DOHH2 (cell line): ENCODE measurements at regions not wholly inside any gene's neighbourhood (a gene's known extent, or its start where the extent isn't known, plus 50 kb on each side); places are given as distances from the start of the nearest gene placed in this dataset.

ENCODE experiments used
- EZH2phosphoT487 ChIP-seq: fragments of 200-600 bp; sonication (generic); IDR thresholded peaks from 2 replicates; pipeline ENCODE4 v1.6.1; 2017; ENCODE audit warnings: borderline replicate concordance, mild to moderate bottlenecking, antibody characterized with exemption, low read length, moderate library complexity, mixed read lengths
- TF ChIP-seq, protein P1 (sequence below): fragments of 200-600 bp; sonication (generic); IDR thresholded peaks from one replicate; pipeline ENCODE4 v1.5.1; 2014; ENCODE audit warnings: antibody characterized with exemption, mild to moderate bottlenecking, low read depth, low read length; ENCODE audit not compliant: poor library complexity, severe bottlenecking

DNA sequence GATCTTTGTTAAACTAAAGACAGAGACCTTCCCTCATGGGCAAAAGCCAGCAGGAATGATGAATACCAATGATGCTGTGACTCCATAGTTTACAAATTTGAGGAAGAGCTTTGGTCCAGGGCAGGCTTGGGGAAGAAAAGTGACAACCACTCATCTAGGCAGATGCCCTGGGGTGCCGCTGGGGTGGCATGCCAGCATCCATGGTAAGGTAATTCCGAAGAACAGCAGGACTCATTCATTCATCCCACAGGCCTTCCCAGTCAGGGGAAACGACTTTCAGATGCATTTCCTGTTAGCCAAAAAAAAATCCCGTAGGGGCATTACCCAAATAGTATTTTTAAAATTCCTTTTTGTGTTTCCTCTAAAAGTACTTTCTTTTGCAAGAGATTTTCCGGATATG, 180.7 kb upstream of the SERPINE2 start:
- TF ChIP-seq, protein P1, sequence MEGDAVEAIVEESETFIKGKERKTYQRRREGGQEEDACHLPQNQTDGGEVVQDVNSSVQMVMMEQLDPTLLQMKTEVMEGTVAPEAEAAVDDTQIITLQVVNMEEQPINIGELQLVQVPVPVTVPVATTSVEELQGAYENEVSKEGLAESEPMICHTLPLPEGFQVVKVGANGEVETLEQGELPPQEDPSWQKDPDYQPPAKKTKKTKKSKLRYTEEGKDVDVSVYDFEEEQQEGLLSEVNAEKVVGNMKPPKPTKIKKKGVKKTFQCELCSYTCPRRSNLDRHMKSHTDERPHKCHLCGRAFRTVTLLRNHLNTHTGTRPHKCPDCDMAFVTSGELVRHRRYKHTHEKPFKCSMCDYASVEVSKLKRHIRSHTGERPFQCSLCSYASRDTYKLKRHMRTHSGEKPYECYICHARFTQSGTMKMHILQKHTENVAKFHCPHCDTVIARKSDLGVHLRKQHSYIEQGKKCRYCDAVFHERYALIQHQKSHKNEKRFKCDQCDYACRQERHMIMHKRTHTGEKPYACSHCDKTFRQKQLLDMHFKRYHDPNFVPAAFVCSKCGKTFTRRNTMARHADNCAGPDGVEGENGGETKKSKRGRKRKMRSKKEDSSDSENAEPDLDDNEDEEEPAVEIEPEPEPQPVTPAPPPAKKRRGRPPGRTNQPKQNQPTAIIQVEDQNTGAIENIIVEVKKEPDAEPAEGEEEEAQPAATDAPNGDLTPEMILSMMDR: no peak
- TF ChIP-seq EZH2phosphoT487: no peak
